ENCODE measurements at regions not wholly inside any gene's neighbourhood (a gene's known extent, or its start where the extent isn't known, plus 50 kb on each side); places are given as distances from the start of the nearest gene placed in this dataset.
"Not testable (repeated sequence)": the region's sequence is repeated elsewhere in the genome, so short reads cannot be mapped to it uniquely, and the experiment has no call there.

- DNase-seq: no peak
Measured at GRCh38 chr22:48309836-48310235, 1517.8 kb downstream of the BRD1 start.

GRCh38 chr22:48309115-48309705 lies 1518.5 kb downstream of the BRD1 start:
- no peak for DNase-seq

GRCh38 chr22:48307931-48308330 lies 1519.7 kb downstream of the BRD1 start:
- no peak for DNase-seq

- DNase-seq: no peak
Measured at GRCh38 chr22:48306785-48307510, 1520.7 kb downstream of the BRD1 start.

- DNase-seq: no peak
Measured at GRCh38 chr22:48306284-48306683, 1521.4 kb downstream of the BRD1 start.

GRCh38 chr22:48305726-48306235 lies 1521.9 kb downstream of the BRD1 start:
- DNase-seq: no peak

- no peak for DNase-seq
Measured at GRCh38 chr22:48303369-48303725, 1524.3 kb downstream of the BRD1 start.

- DNase-seq: no peak
Measured at GRCh38 chr22:48302657-48303368, 1524.9 kb downstream of the BRD1 start.

- DNase-seq: no peak
Measured at GRCh38 chr22:48301908-48302307, 1525.8 kb downstream of the BRD1 start.

- no peak for DNase-seq
Measured at GRCh38 chr22:48301421-48301820, 1526.3 kb downstream of the BRD1 start.

- DNase-seq: no peak
Measured at GRCh38 chr22:48300877-48301276, 1526.8 kb downstream of the BRD1 start.

GRCh38 chr22:48299801-48300200 lies 1527.9 kb downstream of the BRD1 start:
- DNase-seq: no peak

- DNase-seq: no peak
Measured at GRCh38 chr22:48299124-48299523, 1528.5 kb downstream of the BRD1 start.

GRCh38 chr22:48297296-48297695 lies 1530.4 kb downstream of the BRD1 start:
- DNase-seq: no peak

GRCh38 chr22:48289954-48290353 lies 1527.5 kb downstream of the TBC1D22A start:
- DNase-seq: not testable (repeated sequence)

- no peak for DNase-seq
Measured at GRCh38 chr22:48288376-48288940, 1526.0 kb downstream of the TBC1D22A start.

- DNase-seq: no peak
Measured at GRCh38 chr22:48287031-48287430, 1524.6 kb downstream of the TBC1D22A start.

- DNase-seq: no peak
Measured at GRCh38 chr22:48284671-48285070, 1522.2 kb downstream of the TBC1D22A start.

- no peak for DNase-seq
Measured at GRCh38 chr22:48282804-48283203, 1520.4 kb downstream of the TBC1D22A start.

- DNase-seq: no peak
Measured at GRCh38 chr22:48279461-48279756, 1517.0 kb downstream of the TBC1D22A start.

GRCh38 chr22:48278620-48279460 lies 1516.4 kb downstream of the TBC1D22A start:
- DNase-seq: no peak

- DNase-seq: no peak
Measured at GRCh38 chr22:48277868-48278581, 1515.6 kb downstream of the TBC1D22A start.
